ENCODE measurements at regions not wholly inside any gene's neighbourhood (a gene's known extent, or its start where the extent isn't known, plus 50 kb on each side); places are given as distances from the start of the nearest gene placed in this dataset.
"Not testable (repeated sequence)": the region's sequence is repeated elsewhere in the genome, so short reads cannot be mapped to it uniquely, and the experiment has no call there.

DNA sequence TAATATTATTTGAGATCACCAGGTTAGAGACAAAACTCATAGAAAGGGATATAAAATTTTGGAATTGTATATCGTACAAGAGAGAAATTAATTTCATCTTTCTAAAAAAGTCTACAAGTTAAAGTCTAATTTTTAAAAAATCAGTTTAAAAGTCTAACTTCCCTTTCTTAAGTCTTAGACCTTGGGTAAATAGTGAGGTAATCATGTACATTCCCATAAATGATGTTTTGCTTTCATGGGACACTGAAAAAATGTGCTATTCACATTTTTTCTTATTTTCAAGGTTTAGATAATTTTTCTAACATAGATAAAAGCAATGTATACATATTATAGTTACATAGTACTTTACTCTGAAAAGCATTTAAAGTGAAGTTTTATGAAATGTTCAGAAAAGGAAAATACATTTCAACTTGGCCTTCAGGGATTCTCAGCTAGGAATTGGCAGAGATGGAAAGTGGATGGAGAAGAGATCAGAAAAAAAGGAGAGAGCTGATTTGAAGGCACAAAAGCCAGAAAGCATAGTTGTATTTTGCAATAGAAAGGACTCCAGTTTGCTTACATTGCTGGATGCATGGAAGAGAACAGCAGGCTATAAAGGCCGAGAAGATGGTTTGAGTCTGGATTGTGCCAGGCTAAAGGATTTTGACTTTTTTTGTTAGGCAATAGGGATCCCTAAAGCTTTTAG is 194.0 kb downstream of the CASP12 start:
- no peak for DNase-seq (ENCODE audit: low read depth, low spot score)

DNA sequence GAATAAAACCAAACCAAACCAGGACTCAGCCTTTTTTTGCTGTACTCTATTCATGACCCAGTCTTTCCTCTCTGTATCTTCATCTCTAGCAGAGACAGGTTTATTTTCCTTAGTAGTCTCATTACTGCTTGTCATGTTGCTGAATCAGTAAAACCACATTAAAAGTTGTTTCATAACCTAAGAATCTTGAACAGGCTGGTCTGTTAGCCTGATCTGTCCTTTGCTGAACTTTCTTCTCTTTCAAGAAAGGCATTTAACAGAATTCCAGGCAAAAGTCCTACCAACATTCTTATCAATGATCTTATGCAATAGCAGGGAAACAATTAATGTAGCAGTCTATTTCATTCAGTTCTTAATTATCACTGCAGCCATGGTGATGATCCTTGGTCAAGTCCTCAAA is 197.7 kb downstream of the CASP12 start:
- no peak for DNase-seq (ENCODE audit: low read depth, low spot score)

DNA sequence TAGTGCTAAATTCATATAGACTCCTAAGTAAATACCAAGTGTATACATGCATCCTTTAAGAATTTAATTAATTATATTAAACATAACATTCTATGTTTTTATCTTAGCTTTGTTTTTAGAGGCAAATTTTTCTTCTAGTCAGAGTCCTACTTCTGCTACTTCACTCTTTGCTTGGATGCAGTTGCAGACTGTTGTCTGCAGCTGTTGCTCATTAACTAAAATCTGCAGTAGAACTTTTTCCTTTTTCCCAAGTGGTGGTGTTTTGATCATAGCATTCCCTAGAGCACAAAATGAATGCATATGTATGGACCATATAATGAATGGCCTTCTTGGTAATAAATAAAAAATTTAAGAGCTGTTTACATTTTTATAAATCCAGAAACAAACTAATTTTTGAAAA is 198.3 kb downstream of the CASP12 start:
- DNase-seq (ENCODE audit: low read depth, low spot score), result no peak

DNA sequence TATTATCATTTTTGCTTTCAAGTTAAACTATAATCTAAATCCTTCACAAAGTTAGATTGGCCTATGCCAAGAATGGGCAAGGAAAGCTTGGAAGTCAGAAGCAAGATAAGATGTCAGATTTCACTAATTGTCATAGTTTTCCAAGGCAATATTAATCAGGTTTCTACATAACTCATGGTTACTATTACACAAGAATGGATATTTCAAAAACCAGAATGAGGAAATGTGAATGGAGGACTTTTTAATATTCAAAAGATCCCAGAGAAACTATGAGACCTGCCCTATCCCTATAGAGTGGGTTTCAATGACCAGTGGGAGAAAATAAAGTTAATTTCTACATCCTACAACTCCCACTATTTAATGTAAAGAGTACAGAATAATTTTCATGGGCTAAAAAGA is 203.2 kb downstream of the CASP12 start:
- DNase-seq (ENCODE audit: low read depth, low spot score), result no peak

DNA sequence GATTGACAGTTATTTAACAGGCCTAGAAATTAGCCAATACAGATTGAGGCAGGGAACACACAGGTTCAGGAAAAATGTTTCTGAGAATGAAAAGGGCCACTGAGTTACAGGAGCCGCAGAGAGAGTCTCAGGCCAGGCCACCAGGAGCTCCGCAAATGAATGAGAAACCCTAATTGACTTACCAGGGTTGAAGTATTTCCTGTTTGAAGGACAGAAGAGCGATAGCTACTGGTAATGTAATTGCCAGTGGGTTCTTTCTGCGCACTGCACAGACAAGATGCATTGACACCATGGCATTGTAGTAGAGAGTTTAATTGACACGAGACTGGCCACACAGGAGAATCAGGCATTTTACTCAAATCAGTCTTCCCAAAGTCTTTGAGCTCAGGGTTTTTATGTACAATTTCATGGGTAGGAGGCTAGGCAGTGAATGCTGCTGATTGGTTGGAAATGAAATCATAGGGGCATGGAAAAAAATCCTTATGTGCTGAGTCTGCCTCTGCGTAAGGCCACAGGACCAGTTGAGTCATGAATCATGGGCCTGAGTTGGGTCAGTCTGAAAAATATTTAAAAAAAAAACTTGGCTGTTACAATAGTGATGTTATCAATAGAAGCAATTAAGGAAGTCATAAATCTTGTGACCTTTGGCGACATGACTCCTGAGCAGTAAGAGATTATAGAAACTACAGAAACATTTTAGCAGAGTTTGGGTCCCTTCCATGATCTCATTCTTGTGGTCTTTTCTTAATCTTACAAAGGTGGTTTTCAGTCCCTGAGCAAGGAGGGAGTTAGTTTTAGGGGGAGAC is 203.8 kb downstream of the CASP12 start:
- DNase-seq (ENCODE audit: low read depth, low spot score), result no peak

DNA sequence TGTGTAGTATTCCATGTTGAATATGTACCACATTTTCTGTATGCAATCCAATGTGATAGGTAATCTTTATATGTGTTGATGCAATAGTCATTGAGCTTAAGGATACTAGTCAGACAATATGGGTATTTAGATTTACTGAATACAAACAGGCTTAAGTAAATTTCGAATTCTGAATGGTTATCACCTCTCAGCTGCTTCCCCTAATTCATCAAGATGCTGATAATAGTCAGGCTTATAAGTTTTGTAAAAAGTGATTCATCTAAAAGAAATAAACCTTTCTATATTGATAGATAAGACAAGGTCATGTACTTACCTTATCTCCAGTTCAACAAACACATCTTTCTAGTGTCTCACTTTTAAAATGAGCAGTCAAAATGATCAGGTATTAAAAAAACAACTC is 205.5 kb downstream of the CASP12 start:
- no peak for DNase-seq (ENCODE audit: low read depth, low spot score)

DNA sequence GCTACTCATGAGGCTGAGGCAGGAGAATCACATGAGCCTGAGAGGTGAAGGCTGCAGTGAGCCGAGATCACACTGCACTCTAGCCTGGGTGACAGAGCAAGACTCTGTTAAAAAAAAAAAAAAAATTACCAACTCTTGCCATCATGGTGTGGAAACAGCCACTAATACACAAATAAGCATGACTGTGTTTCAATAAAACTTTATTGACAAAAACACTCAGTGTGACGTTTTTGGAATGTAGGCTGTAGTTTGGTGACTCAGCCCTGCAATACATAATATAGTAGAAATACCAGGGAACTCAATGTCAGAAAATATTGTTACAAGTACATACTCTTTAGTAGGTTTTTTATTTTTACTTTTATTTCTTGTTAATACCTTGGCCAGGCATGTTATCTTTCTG is 207.1 kb downstream of the CASP12 start:
- no peak for DNase-seq (ENCODE audit: low read depth, low spot score)

DNA sequence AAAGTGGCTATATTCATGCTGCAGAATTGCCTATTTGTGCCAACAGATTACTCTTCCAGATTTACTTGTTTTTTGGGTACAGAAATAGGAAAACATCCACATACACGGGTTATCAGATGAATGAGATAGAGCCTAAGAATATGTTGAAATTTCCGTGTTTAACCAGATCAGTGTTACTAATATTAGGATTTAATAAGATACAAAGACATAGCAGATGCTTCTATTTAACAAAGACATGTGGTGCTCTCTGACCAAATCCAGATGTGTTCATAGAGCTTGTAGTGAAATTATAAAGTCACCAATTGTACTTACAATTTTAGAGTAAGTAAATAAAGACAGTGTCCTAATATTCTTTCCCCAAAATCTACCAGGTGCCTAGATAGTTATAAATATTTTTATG is 208.0 kb downstream of the CASP12 start:
- no peak for DNase-seq (ENCODE audit: low read depth, low spot score)

DNA sequence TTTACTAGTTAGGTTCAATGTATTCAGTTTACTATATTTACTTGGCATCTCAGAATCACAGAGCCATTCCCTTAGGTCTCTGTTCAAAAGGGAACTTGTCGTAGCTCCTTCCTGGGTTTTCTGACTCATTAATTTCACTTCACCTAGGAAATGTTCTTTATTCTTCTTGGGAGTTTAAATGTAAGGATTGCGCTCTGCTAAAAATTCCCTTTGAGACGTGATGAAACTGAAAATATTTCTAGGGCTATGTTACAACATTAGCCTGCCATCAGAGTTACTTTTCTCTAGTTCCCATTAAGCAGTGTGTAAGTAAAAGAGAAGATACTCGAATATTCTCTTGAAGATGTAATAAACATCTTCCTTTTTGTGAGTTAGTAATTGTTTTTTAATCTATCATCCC is 209.5 kb downstream of the CASP12 start:
- DNase-seq (ENCODE audit: low read depth, low spot score), result no peak

DNA sequence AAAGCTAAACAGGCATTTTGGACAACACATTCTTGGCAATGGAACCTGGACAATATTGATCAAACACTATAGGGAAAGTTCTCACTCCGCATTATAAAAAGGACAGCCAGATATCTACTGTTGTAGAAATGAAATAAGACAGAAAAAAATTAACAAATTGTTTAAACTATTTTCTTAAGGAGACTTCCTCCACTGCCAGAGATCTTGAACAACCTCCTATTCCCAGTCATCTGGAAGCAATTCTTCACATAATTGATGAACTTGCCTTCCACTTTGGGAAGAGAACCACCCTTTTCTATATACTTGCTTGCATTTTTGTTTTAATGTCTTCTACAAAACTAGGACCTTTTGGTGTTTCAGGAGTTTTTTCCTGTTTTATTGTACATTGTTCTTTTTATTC is 216.1 kb downstream of the CASP12 start:
- no peak for DNase-seq (ENCODE audit: low read depth, low spot score)

DNA sequence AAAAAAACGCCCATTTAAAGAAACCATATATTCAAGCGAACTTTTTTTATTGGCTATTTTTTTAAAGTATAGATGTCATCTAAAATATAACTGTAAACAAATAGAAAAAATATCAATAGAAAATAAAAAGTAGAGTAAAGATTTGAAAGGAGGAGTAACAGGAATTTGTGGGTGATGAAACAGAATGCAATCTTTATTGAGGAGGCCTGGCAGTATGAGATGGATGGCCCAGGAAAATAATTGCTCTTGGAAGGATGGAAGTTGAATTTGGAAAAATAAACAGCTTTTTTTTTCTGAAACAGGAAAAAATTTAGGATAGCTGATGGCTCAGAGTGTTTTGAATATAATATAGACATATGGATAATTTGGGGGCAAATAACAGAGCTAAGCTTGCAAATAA is 219.0 kb downstream of the CASP12 start:
- DNase-seq (ENCODE audit: low read depth, low spot score), result no peak

DNA sequence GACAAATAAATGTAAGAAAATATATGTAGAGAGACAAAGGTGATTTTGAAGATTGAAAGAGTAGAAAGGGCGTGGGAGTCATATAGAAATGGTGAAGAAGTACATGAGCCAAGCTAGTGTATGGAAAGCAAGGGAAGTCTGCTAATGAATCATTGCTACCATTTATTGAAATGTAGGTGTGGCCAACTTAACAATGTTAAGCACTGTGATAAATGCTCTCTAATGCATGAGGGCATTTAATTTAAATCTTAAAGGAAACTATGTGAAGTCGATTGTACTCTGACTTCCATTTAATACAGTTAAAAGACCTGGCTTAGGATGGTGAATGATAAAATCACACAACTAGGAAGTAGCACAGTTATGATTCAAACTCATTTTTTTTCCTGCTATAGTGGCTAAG is 219.9 kb downstream of the CASP12 start:
- DNase-seq (ENCODE audit: low read depth, low spot score), result no peak

DNA sequence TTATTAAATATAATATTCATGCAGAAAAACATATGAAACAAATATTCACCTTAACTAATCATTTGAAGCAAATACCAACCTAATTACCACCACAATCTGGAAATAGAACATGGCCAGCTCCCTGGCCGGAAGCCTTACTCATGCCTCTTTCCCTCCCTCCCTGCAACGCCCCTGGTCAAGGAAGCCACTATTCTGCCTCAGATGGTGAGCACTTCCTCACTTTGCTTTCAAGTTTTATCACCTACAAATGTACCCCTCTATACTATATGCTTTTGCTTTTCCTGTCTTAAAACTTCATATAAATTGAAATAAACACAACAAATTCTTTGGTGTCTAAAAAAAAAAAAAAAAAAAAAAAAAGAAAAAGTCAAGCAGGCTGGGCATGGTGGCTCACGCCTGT is 221.2 kb downstream of the CASP12 start:
- DNase-seq (ENCODE audit: low read depth, low spot score), result not testable (repeated sequence)

DNA sequence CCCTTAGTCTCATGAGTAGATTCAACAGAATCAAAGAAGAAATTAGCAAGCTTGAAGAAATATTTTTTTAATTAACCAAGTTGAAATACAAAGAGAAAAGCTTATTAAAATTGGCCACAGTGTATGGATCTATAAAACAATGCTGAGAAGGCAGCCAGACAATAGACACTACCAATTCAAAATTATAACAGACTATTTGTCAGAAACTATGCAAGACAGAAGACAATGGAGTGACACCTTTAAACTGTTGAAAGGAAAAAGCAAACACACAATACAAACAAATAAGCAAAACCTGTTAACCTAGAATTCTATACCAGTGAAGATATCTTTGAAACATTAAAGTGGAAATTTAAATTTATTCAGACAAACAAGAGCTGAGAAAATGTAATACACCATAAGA is 225.4 kb downstream of the CASP12 start:
- no peak for DNase-seq (ENCODE audit: low read depth, low spot score)

DNA sequence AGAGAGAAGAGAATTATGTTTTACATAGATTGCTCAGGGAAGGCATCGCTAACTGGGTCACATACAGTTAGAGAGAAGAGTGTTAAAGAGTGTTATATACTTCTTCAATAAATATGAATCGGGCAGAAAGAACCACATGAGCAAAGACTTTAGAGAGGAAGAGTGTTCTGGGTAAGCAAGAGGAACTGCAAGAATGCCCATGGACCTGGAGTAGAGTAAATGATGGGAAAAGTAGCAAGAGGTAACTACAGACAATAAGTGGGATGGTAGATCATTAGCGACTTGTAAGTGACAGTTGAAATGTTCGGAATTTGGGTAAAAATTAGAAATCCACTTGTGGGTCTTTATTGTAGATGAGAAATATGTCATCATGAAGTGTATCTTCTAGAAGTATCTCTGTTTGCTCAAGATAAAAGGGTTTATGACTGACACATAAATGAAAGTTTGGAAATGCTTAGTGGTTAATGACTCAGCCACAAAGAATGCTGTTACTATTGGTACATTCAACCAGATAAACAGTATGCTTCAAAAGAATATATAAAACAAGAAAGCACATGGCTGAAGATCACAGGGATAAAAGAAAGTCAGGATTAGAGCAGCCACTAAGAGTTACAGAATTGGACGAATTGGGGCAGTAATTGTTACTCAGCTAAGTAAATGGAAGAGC is 229.3 kb downstream of the CASP12 start:
- DNase-seq (ENCODE audit: low read depth, low spot score), result peak; percentile 49

DNA sequence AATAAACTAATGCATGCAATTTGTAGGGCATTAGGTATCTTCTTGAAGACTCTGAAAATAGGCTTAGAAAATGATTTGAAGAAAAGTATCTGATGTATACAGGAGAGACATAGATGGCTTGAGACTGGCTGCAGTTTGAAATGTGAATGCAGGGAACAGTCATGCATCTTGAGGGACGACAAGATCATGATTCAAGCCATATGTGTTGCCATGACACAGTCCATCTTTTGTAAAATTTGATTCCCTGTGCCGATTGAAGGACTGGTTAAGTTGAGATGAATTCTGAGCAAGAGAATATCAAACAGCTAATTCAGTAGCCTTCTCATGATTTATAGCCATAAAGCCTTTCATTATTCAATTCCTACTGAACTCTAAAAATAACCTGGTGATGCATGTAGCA is 231.6 kb downstream of the CASP12 start:
- no peak for DNase-seq (ENCODE audit: low read depth, low spot score)

DNA sequence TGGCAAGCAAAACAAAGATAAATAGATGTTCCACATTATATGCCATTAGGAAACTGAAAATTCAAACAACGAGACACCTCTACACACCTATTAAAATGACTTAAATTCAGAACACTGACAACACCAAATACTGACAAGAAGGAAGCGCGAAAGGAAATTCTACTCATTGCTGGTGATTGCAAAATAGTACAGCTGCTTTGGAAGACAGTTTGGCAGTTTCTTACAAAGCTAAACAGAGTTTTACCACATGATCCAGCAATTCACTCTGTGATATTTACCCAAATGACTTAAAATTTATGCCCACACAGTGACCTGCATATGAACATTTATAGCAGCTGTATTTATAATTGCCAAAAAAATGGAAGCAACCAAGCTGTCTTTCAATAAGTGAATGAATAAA is 232.6 kb downstream of the CASP12 start:
- peak; percentile 5 for DNase-seq (ENCODE audit: low read depth, low spot score)

DNA sequence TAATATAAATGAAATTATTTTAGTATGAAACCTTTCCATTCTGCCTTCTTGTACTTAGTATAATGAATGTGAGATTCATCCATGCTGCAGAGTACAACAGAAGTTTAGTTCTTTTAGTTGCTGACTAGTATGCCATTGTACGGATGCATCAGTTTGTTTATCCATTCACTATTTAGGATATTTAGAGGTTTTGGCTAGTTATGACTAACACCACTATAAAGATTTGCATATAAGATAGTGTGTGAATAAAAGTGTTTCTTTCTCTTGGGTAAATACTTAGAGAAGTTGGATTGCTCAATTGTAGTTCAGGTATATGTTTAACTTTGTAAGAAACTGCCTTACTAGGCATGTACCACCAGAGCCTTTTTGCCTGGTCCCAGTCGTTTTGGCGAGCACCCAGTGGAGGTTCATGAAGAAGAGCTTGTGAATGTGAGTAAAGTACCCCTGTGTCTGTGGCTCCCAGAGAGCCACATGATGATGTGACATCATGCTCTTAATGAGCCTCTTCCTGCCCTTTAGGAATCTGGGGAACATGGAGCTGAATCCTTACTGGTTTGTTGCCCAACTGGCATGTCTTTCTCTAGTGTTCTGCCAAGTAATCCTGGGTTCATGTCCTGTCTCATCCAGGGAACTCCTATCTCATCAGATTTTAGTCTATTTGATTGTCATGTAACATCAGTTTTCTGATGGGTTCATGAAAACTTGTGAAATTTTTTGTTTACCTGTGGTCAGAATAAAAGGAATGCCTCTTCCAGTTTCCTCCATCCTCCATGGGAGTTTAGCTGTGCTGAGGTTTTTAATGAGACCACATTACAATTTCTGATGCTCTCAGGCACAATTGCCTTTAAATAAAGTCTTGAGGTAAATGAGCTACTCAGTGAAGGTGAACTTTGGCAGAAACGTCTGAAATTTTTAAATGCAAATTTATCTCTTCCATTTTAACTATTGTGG is 234.8 kb downstream of the CASP12 start:
- DNase-seq (ENCODE audit: low read depth, low spot score), result no peak

DNA sequence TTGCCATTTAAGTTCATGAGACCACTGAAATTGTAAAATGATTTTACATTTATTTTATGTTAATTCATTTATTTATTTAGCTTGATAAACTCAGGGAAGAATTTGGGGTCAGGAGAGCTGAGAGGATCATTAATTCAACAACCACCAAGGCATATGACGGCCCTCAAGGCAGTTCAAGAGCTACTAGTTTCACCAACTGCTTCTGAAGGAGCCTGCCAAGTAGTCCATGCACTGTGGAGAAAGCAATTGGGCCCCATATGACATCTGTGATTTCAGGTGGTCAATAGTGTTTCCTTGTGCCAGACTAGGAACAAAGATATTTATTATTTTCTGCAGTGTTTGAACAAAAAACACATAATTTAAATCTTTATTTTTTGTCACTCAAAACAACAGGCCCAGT is 236.4 kb downstream of the CASP12 start:
- no peak for DNase-seq (ENCODE audit: low read depth, low spot score)

DNA sequence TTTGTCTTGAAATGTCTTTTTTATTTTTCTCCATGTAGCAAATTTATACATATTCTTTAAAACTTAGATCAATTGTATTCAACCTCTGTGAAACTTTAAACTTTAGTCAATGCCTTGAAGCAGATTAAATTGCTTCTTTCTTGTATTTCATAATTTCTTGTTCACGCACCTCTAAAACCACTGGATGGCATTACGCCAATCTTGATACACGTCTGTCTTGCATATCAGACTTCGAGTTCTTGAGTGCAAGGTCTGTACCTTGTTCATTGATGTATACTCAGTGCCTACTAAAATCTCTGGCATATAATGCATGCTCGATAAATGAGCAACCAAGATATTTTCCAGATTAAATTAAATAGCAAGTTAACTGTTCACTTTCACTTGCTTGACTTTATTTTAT is 236.8 kb downstream of the CASP12 start:
- no peak for DNase-seq (ENCODE audit: low read depth, low spot score)

DNA sequence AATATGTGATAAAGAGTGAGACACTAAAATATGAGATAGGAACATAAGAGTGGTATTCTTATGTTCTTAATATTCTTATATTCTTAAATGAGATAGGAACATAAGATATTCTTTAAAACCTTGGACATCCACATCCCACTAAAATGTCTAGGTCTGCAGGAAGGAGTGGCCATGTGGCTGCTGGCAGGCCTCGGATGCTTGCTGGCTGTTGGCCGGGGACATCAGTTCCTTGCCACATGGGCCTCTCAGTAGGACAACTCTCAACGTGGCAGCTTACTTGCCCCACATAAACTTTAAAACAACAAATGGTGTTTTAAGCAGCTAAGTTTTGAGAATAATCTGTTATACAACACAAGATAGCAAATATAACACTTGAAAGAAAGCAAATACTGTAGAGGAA is 240.1 kb downstream of the CASP12 start:
- DNase-seq (ENCODE audit: low read depth, low spot score), result no peak

DNA sequence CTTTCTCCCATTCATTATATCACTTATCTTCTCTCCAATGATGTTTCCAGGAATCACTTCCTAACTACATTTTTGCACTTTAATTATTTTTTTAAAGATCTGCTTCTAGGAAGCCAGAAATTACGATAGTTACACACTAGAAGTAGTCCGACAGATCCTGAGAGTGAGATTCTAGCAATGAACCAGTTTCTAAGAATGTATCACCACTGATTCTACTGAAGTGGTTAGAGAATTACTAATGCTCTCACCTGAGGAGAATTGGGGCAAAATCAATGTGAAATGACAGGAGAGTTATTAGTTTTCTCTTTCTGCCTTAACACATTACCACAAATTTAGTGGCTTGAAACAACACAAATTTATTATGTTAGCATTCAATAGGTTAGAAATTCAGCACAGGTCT is 241.2 kb downstream of the CASP12 start:
- DNase-seq (ENCODE audit: low read depth, low spot score), result no peak

Data from brain pericyte (primary cell).